Gastroesophageal sphincter (tissue), 3 donors: ENCODE measurements at regions not wholly inside any gene's neighbourhood (a gene's known extent, or its start where the extent isn't known, plus 50 kb on each side); places are given as distances from the start of the nearest gene placed in this dataset.

Source experiments
- CTCF ChIP-seq, 4 experiments: fragments of 200-600 bp in 2 of 4; fragments of 450-650 bp in 2 of 4; sonication (generic) in 1 of 4; IDR thresholded peaks; one replicate each; pipeline ENCODE4 v1.5.1; 2017 to 2019; ENCODE audit warnings: antibody characterized with exemption in 4 of 4, mild to moderate bottlenecking in 2 of 4, moderate library complexity in 2 of 4
- POLR2A ChIP-seq, 2 donors: fragments of 450-650 bp; IDR thresholded peaks; one replicate each; pipeline ENCODE4 v1.6.1; 2017; ENCODE audit warnings: antibody characterized with exemption in 2 of 2, mild to moderate bottlenecking in 2 of 2, moderate library complexity in 1 of 2

- no peak for TF ChIP-seq CTCF (IDR thresholded peaks at IDR 0.05)
- TF ChIP-seq POLR2A (IDR thresholded peaks at IDR 0.05): no peak
Observed at GRCh38 chr12:34108405-34108803, 86.1 kb downstream of the ALG10 start.
